NCI-H1105 (cell line): ENCODE measurements at regions not wholly inside any gene's neighbourhood (a gene's known extent, or its start where the extent isn't known, plus 50 kb on each side); places are given as distances from the start of the nearest gene placed in this dataset.

ENCODE experiments used
- DNase-seq: peaks from one replicate; lab custom pipeline; 2025; lab: John Stamatoyannopoulos, UW

DNA sequence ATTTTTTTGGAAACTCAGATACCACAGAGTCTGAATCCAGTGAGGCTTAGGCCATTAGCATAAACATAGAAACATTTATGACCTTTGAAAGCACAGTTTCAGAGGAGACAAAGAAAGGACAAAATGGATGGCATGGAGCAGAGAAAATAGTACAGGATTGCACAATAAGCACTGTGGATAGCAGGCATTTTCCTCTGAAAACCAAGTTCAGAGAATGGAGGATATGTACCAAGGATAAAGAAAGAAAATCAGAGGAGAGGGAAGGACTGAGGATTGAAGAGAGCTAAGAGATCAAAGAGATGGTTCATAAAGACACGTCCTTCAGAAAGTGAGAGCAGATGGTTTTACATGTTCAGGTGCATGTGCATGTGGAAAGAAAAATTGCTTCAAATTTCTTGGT is 707.2 kb upstream of the CELF2 start:
- DNase-seq, result no peak

DNA sequence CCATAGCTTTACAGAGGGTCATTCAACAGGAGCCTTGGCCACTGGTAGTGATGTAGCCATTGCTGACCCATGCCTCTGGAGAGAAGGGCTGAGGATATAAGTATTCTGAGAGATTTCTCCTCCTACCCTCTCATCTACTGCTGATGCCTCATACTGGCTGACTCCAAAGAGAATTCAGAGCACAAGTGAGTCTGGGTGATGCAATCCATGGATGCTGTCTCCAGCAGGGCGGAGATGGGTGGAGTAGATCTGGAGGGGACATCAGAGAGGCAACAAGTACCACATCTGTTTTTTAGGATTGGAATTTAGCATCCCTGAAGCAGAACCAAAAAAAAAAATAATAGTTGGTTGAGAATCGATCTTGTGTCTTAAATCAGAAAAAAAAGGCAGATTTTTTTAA is 705.7 kb upstream of the CELF2 start:
- DNase-seq, result no peak

DNA sequence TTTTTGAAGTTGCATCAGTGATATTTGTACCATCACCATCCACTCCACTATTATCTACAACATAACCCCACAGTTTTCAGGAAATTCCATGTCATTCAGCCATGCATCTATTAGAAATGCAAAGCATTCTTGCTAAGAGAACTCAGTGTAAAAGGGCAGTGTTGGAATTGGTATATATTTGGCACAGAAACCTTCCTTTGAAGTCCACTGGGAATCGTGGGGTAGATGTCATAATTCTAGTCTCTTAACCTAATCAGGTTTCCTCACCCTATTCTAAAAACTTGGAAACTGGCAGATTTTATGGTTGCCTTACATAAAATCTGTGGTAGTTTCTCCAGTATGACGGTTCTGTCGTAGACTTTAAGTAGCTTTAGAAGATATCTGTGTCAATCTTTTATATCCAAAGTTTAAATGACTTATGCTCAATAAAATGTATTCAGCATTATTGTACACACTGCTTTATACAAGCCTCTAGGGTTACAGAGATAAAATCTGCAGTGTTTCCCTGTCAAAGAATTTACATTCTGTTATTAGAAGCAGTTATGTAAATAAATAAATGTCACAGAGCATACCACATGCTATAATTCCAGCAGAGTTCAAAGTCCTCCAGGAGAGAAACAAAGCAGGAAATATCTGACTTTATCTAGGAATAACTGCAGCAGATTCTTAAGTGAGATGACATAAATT is 704.4 kb upstream of the CELF2 start:
- DNase-seq, result no peak

GRCh38 chr10:10314626-10315025 is 703.0 kb upstream of the CELF2 start:
- no peak for DNase-seq

DNA sequence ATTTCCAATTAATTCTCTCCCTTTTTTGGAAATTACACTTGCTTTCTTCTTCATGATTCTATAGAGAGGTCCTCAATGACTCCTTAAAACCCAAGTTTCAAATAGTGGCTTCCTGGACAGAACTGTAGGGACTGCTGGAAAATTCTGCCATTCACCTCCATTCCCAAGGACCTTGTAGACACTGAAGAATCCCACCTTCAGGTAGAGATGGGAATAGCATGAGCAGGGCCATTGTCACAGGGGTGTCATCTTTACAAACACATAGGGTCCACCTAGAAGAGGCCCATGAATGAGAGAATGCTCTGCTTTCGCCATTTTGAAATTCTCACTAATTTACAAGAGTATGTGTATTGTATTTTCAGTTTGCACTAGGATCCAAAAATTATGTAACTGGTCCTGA is 701.7 kb upstream of the CELF2 start:
- no peak for DNase-seq

- no peak for DNase-seq
Measured at GRCh38 chr10:10317151-10317550, 700.5 kb upstream of the CELF2 start.

DNA sequence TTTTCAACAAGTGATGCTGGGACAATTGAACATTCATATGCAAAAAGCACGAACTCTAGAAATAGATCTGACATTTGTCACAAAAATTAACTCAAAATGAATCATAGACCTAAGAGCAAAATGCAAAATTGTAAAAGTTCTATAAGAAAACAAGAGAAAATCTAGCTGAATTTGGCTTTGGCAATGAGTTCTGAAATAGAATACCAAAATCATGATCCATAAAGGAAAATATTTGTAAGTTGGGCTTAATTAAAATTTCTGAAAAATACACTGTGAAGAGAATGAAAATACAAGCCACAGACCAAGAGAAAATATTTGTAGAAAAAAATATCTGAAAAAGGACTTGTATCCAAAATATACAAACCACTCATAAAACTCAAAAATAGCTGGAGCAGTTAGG is 698.8 kb upstream of the CELF2 start:
- no peak for DNase-seq

- DNase-seq, result no peak
Measured at GRCh38 chr10:10320956-10321355, 696.7 kb upstream of the CELF2 start.

DNA sequence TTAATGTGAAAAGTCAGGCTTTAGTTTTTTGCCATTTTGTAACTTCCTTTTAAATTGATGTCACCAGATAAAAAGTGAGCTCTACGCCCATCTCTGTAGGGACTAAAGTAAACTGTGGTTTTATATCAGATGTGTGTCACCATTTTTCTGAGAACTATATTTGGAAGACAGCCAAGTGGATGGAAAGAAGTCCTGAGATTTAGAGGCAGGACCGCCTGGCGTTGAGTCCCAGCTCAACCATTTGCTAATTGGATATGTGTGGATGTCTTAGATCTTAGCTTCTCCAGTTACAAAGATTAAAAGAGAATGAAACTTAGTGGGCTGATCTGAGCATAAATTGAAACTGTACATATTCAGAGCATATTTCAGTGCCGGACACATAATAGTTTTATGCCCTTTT is 691.6 kb upstream of the CELF2 start:
- no peak for DNase-seq

DNA sequence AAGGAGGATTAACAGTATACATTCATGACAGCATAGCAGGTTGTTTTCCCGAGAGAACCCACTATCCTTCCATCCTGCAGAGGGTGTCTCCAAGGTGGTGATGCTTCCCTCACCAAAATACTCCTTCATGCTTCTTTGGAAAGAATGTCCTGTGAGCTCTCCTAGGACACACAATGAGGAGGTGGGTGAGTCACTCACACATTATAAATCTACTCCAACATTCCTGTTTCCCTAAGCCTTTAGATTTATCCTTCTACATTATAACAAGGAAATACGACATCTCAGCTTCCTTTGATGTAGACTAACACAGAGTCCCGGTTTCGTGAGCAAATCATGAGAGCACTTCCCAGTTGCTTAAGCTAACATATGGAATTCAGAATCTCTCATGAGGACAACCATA is 689.7 kb upstream of the CELF2 start:
- no peak for DNase-seq

GRCh38 chr10:10330418-10330817 is 687.3 kb upstream of the CELF2 start:
- no peak for DNase-seq

GRCh38 chr10:10332786-10333185 is 684.9 kb upstream of the CELF2 start:
- DNase-seq, result no peak

GRCh38 chr10:10333622-10334021 is 684.0 kb upstream of the CELF2 start:
- DNase-seq, result no peak

- no peak for DNase-seq
Measured at GRCh38 chr10:10338339-10338738, 679.3 kb upstream of the CELF2 start.

DNA sequence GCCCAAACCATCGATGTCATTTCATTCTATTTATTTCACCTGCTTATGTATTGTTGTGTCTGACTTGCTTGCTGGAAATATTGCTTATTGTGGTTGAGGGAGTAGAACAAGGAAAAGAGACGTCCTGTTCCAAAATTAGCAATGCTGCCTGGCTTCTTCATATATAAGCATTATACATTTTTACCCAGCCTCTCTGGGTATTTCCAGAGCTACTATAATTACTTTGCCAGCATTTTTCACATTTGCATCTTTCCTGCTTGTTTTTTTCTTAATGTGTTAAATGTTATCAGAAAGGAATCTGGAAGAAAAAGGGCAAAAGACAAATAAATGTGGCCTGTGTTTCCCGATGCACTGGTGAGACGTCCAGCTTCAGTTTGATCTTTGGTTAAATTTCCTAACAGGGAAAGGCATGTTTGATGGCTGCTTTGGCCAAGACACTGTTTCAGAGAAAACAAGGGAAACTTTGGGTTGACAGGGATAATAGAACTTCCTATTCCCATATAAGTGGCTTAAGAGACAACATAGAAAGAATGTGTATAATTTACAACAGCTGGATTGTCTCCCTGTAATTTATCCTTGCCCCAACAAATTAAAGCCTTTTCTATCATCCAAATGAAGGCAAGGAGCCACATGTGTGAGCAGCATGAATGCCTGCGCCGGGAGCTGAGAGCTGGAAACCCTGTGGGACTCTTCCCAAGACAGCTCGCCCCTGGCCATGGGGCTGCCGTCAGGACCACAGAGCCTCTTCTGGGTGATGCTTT is 671.1 kb upstream of the CELF2 start:
- DNase-seq, result no peak

DNA sequence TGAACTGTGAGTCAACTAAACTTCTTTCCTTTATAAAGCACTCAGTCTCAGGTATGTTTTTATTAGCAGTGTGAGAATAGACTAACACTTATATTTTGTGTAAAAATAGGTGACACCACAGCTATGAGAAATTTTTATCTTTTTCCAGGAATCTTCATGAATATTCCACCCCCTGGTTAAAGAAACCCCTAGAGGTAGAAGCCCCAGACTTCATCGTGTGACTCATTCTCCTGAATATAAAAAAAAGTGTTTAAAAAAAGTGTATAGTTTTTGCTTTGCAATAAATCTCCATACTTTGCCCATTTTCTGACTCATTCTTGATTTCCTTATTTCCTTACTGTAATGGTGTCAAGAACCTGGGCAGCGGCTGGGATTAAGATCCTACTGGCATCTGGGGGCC is 667.6 kb upstream of the CELF2 start:
- no peak for DNase-seq

DNA sequence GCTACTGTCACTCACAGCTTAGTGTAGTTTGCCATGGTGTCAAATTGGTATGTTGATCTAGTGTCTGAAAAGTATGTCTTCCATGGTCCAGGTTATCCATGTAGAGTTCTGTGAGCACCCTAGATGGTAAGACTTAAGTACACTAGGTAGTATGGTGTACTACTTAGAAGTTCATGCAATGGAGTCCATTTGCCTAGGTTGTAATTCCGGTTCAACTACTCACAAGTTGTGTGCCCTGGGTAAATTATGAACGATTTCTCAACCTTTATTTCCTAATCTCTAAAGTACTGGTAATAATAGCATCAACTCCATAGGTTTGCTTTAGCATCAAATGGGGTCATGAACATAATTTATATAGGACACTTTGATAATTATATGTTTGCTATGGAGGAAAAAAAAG is 666.2 kb upstream of the CELF2 start:
- no peak for DNase-seq

DNA sequence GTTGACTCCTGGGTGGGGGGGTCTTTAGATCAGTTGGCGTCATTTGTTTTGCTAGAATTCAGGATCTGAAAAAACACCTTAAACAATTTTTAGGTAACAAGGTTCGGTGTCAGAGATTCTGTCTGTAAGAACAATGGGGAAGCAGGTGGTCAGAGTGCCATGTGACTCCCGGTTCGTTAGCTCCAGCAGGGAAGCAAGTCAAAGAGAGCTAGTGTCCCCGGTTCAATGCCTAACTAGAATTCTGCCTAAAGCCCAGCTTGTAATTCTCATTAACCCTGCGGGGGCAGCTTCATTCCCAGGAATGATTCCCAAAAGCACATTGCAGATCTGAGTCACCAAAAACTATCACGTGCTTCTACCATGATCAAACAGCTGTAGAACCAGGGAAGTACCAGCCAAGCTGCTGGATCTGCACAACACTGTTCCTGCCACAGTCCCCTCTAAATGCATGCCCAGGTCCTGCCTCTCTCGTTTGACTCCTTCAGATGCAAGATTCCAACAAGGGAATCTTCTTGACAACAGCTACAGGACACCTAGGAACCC is 664.3 kb upstream of the CELF2 start:
- DNase-seq, result no peak

- DNase-seq, result no peak
Measured at GRCh38 chr10:10359263-10359662, 658.4 kb upstream of the CELF2 start.

DNA sequence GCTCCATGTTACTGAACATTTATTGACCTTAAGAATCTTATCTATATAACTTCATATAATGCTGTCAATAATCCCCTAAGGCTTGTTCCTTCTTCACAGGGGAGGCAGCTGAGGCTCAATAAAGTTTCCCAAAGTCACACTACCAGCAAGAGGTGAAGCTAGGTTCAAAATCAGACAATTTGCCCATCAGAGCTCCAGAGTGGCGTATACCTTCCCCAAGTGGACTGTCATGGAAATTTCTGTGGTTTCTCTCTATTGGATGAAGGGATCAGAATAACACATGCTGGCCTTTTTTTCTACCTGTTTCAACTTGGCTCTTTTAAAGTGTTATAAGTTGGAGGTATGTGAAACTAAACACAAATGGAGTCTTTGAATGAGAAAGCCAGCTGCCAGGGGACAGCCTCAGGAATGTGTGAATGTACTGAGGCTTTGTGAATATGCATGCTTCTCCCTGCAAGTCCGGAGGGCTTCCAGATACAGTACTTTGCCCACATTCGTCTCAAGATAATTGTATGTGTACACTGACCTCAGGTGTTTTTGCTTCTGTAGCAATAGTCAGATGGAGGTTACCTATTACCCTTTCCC is 656.3 kb upstream of the CELF2 start:
- no peak for DNase-seq

GRCh38 chr10:10362800-10363199 is 654.9 kb upstream of the CELF2 start:
- DNase-seq, result no peak

GRCh38 chr10:10363217-10363616 is 654.5 kb upstream of the CELF2 start:
- DNase-seq, result no peak

DNA sequence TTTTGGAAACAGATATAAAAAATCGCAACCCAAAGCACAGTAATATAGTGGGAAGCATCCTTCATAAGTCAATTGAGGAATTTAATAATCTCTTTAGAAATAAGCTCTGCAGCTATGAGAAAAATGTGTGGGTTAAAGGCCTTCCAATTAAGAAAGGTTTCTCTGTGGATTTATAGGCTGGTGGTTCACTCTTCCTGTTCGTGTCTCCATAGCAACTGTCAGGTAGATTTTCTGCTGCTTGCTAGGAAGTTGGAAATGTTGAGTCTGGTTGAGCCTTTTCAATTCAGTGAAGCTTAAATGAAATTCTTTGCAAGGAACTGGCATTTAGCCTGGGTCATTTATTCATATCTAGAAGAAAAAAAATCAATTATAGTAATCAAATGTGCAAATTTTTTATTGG is 652.8 kb upstream of the CELF2 start:
- no peak for DNase-seq
